Panc1 (cell line): ENCODE measurements at regions not wholly inside any gene's neighbourhood (a gene's known extent, or its start where the extent isn't known, plus 50 kb on each side); places are given as distances from the start of the nearest gene placed in this dataset.

ENCODE experiments used
- ATAC-seq: fragments of 200-7000 bp; cut with Tn5 transposase; 2 replicates; pipeline ENCODE4 v1.9.1; 2020; ENCODE audit warnings: mild to moderate bottlenecking, moderate library complexity
- BruUV-seq: library from RNA; stranded (reverse); fragments of 400-500 nt; replicated peaks from 2 replicates; lab custom pipeline; 2021; lab: Mats Ljungman, UMichigan
- CTCF ChIA-PET: fragments of 300-600 bp; sonication (Branson Sonifier 250); formaldehyde crosslinking; loops from one replicate; lab custom pipeline; 2022; ENCODE audit warnings: antibody characterized with exemption; lab: Charles Lee
- POLR2A ChIA-PET: fragments of 300-600 bp; sonication (Branson Sonifier 250); formaldehyde crosslinking; loops from one replicate; lab custom pipeline; 2022; ENCODE audit warnings: antibody characterized with exemption; lab: Charles Lee
- DNase-seq: peaks from one replicate; pipeline ENCODE4 v3.0.0-alpha.2; 2010; ENCODE audit warnings: low read depth, low spot score
- H3K27ac ChIP-seq: 2 replicates; pipeline ENCODE4 v1.5.1; 2011; ENCODE audit warnings: mild to moderate bottlenecking, low read length, inconsistent platforms
- H3K27me3 ChIP-seq: fragments of 200-500 bp; sonication (Bioruptor generic); 2 replicates; pipeline ENCODE4 v1.6.0; 2014; ENCODE audit warnings: low read length, inconsistent platforms; ENCODE audit not compliant: control insufficient read depth, insufficient read depth
- H3K36me3 ChIP-seq: fragments of 200-500 bp; sonication (Bioruptor generic); 2 replicates; pipeline ENCODE4 v1.5.1; 2014; ENCODE audit warnings: inconsistent platforms, mild to moderate bottlenecking, low read length, moderate library complexity; ENCODE audit not compliant: control insufficient read depth, insufficient read depth
- H3K4me1 ChIP-seq: 2 replicates; pipeline ENCODE4 v1.5.1; 2011; ENCODE audit warnings: inconsistent platforms, mild to moderate bottlenecking, low read length, moderate library complexity; ENCODE audit not compliant: control insufficient read depth, insufficient read depth
- H3K4me3 ChIP-seq, 2 experiments: 2 replicates each; pipeline ENCODE4 v1.5.1; 2011 to 2012; ENCODE audit warnings: low read depth in 2 of 2, low read length in 2 of 2, mild to moderate bottlenecking in 2 of 2, inconsistent platforms in 1 of 2, moderate library complexity in 1 of 2
- H3K9me3 ChIP-seq: fragments of 200-500 bp; sonication (Bioruptor generic); 2 replicates; pipeline ENCODE4 v1.5.1; 2014; ENCODE audit warnings: low read depth, mild to moderate bottlenecking, inconsistent platforms, low read length, moderate library complexity; ENCODE audit not compliant: control insufficient read depth, insufficient read depth
- POLR2AphosphoS5 ChIP-seq: IDR thresholded peaks from 2 replicates; pipeline ENCODE4 v1.6.1; 2012; ENCODE audit warnings: mild to moderate bottlenecking, low read depth, low read length, moderate library complexity
- SIN3A ChIP-seq: IDR thresholded peaks from 2 replicates; pipeline ENCODE4 v1.6.1; 2012; ENCODE audit warnings: low read depth, mild to moderate bottlenecking, low read length, moderate library complexity, borderline replicate concordance; ENCODE audit not compliant: insufficient read depth
- TCF7L2 ChIP-seq: IDR thresholded peaks from 2 replicates; pipeline ENCODE4 v1.6.1; 2011; ENCODE audit warnings: mild to moderate bottlenecking, low read depth, low read length, inconsistent platforms
- in situ Hi-C: cut with HindIII; loops from 2 replicates; pipeline ENCODE4 v1.10.0; 2016; ENCODE audit warnings: low sequenced_read_pairs, low pct_unique_long_range_greater_than_20kb
- intact Hi-C: fragments of 100-400 bp; cut with micrococcal nuclease; formaldehyde crosslinking; loops from one replicate; pipeline ENCODE4 v1.10.0; 2022; ENCODE audit not compliant: unreplicated experiment
- TF ChIP-seq, protein P1 (sequence below), 2 experiments: IDR thresholded peaks; 2 replicates each; pipeline ENCODE4 v1.6.1; 2011 to 2012; ENCODE audit warnings: low read depth in 2 of 2, control low read depth in 1 of 2, low read length in 1 of 2, mild to moderate bottlenecking in 1 of 2, moderate library complexity in 1 of 2; ENCODE audit not compliant: insufficient read depth in 1 of 2
- TF ChIP-seq, protein P2 (sequence below): fragments of 450-650 bp; IDR thresholded peaks from 2 replicates; pipeline ENCODE4 v1.5.1; 2017; ENCODE audit warnings: mild to moderate bottlenecking

DNA sequence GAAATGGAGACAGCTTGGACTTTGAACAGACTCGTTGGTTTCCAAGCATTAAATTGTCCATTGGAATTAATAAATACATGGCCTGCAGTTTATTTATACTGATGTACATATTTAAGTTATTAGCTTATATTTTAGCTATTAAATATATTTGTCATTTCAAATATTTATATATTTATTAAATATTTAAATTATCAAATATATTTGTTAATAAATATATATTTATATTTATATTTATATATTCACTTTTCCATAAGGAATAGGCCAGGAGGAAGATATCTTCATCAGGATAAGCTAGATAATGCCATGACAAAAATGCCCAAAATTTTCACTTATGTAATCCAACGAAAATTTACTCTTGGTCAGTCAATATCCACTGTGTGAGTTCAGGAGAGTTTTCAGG, 229.9 kb downstream of the ZNF608 start:
- DNase-seq (no peak), ATAC-seq (no peak)
- ChIA-PET POLR2A (no interaction called here), CTCF (no interaction called here)
- BruUV-seq, result no TSS peak
- Histone ChIP-seq H3K4me3 (no peak overlapping the region), H3K27ac (peak overlapping the region; percentile 30; the same call in 1 of the 2 replicates), H3K36me3 (no peaks in the 10 kb centered on the region), H3K4me1 (no peaks in the 10 kb centered on the region), H3K9me3 (no peaks in the 10 kb centered on the region), H3K27me3 (no peaks in the 10 kb centered on the region)
- TF ChIP-seq SIN3A (no peak), POLR2AphosphoS5 (no peak), TCF7L2 (no peak)
- TF ChIP-seq, protein P1, sequence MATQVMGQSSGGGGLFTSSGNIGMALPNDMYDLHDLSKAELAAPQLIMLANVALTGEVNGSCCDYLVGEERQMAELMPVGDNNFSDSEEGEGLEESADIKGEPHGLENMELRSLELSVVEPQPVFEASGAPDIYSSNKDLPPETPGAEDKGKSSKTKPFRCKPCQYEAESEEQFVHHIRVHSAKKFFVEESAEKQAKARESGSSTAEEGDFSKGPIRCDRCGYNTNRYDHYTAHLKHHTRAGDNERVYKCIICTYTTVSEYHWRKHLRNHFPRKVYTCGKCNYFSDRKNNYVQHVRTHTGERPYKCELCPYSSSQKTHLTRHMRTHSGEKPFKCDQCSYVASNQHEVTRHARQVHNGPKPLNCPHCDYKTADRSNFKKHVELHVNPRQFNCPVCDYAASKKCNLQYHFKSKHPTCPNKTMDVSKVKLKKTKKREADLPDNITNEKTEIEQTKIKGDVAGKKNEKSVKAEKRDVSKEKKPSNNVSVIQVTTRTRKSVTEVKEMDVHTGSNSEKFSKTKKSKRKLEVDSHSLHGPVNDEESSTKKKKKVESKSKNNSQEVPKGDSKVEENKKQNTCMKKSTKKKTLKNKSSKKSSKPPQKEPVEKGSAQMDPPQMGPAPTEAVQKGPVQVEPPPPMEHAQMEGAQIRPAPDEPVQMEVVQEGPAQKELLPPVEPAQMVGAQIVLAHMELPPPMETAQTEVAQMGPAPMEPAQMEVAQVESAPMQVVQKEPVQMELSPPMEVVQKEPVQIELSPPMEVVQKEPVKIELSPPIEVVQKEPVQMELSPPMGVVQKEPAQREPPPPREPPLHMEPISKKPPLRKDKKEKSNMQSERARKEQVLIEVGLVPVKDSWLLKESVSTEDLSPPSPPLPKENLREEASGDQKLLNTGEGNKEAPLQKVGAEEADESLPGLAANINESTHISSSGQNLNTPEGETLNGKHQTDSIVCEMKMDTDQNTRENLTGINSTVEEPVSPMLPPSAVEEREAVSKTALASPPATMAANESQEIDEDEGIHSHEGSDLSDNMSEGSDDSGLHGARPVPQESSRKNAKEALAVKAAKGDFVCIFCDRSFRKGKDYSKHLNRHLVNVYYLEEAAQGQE (IDR thresholded peaks at IDR 0.05; ENCODE audit: insufficient read depth in 1 of 2, low read depth in 2 of 2, low read length in 1 of 2), result no peak
- TF ChIP-seq, protein P2, sequence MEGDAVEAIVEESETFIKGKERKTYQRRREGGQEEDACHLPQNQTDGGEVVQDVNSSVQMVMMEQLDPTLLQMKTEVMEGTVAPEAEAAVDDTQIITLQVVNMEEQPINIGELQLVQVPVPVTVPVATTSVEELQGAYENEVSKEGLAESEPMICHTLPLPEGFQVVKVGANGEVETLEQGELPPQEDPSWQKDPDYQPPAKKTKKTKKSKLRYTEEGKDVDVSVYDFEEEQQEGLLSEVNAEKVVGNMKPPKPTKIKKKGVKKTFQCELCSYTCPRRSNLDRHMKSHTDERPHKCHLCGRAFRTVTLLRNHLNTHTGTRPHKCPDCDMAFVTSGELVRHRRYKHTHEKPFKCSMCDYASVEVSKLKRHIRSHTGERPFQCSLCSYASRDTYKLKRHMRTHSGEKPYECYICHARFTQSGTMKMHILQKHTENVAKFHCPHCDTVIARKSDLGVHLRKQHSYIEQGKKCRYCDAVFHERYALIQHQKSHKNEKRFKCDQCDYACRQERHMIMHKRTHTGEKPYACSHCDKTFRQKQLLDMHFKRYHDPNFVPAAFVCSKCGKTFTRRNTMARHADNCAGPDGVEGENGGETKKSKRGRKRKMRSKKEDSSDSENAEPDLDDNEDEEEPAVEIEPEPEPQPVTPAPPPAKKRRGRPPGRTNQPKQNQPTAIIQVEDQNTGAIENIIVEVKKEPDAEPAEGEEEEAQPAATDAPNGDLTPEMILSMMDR, result no peak
- intact Hi-C loops, result no loop called here
- in situ Hi-C loops, result no loop called here

DNA sequence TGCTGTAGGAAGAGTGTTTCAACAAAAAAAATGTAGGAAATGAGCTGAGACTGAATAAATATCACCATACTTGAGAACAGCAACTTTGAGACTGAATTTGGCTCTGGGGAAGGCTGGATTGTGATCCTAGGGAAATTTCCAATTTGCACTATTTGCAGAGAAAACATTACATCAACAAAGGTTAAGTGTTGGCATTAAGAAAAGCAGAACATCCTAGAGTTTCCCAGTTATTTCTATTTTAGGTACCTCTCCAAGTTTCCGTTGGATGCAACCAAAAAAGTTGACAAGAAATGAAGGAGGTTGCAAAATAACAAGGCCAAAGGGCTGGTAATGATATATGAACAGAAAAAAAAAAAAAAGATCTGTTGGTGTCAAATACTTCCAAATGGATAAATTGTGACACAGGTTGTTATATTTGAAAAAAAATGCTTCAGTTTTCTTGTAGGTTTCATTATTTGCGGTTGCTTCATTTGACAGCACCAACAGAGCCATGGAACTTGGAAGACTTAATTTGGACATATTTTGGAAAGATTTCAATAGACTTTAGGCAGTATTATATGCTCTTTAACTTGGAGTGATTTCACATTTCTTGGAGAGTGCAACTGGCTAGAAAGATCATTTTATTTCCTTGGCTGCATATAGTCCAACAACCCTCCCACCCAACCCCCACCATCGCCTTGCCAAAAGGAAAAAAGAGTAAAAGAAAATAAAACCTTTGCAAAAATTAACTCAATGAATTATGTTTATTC, 230.8 kb downstream of the ZNF608 start:
- no peak overlapping the region for H3K27ac ChIP-seq
- H3K4me1 ChIP-seq, result no peaks in the 10 kb centered on the region
- ChIA-PET CTCF (no interaction called here), POLR2A (no interaction called here)
- H3K36me3 ChIP-seq, result no peaks in the 10 kb centered on the region
- no peak for TF ChIP-seq SIN3A
- TF ChIP-seq POLR2AphosphoS5, result no peak
- TF ChIP-seq, protein P2, result no peak
- TF ChIP-seq, protein P1 (IDR thresholded peaks at IDR 0.05; ENCODE audit: insufficient read depth in 1 of 2, low read depth in 2 of 2, low read length in 1 of 2), result no peak
- TF ChIP-seq TCF7L2, result no peak
- in situ Hi-C loops, result no loop called here
- no peak for DNase-seq
- H3K27me3 ChIP-seq, result no peaks in the 10 kb centered on the region
- ATAC-seq, result no peak
- no TSS peak for BruUV-seq
- no peaks in the 10 kb centered on the region for H3K9me3 ChIP-seq
- intact Hi-C loops, result no loop called here
- H3K4me3 ChIP-seq, result no peak overlapping the region
